ENCODE measurements at regions not wholly inside any gene's neighbourhood (a gene's known extent, or its start where the extent isn't known, plus 50 kb on each side); places are given as distances from the start of the nearest gene placed in this dataset.
"Not testable (repeated sequence)": the region's sequence is repeated elsewhere in the genome, so short reads cannot be mapped to it uniquely, and the experiment has no call there.

DNA sequence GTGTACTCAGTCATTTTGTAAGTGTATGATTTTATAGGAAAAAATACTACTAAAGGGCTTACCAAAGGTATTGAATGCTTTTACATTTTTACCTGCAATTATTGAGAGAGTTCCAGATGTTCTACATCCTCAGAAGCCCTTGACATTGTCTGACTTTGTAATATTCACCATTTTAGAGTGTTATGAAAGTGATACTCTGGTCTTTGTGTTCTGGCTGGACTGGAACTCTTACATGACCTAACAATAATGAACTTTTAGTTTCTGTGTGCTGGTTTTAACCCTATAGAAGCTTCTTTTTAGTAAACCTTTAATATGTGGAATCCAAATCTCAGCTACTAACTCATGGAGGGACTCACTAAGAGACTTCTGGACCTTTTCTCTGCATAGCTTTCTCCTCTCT lies 478.8 kb upstream of the SPANXN1 start:
- no peaks in the 10 kb centered on the region for H3K4me1 ChIP-seq
- H3K36me3 ChIP-seq: no peaks in the 10 kb centered on the region
- no peak for DNase-seq
- no peaks in the 10 kb centered on the region for H3K27me3 ChIP-seq
- no peaks in the 10 kb centered on the region for H3K9me3 ChIP-seq
- no peak overlapping the region for H3K27ac ChIP-seq
- H3K4me3 ChIP-seq: no peak overlapping the region
- TF ChIP-seq, protein P1, sequence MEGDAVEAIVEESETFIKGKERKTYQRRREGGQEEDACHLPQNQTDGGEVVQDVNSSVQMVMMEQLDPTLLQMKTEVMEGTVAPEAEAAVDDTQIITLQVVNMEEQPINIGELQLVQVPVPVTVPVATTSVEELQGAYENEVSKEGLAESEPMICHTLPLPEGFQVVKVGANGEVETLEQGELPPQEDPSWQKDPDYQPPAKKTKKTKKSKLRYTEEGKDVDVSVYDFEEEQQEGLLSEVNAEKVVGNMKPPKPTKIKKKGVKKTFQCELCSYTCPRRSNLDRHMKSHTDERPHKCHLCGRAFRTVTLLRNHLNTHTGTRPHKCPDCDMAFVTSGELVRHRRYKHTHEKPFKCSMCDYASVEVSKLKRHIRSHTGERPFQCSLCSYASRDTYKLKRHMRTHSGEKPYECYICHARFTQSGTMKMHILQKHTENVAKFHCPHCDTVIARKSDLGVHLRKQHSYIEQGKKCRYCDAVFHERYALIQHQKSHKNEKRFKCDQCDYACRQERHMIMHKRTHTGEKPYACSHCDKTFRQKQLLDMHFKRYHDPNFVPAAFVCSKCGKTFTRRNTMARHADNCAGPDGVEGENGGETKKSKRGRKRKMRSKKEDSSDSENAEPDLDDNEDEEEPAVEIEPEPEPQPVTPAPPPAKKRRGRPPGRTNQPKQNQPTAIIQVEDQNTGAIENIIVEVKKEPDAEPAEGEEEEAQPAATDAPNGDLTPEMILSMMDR (IDR thresholded peaks at IDR 0.05): no peak
- TF ChIP-seq POLR2A (IDR thresholded peaks at IDR 0.05): no peak
- intact Hi-C loops (cut with DNase I): no loop called here

DNA sequence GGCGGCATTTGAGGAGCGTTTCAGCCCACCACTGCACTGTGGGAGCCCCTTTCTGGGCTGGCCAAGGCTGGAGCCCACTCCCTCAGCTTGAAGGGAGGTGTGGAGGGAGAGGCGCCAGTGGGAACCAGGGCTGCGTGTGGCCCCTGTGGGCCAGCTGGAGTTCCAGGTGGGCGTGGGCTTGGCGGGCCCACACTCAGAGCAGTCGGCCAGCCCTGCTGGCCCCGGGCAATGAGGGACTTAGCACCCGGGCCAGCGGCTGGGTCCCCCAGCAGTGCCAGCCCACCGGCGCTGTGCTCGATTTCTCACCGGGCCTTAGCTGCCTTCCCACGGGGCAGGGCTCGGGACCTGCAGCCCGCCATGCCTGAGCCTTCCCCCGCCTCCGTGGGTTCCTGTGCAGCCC lies 463.8 kb upstream of the SPANXN1 start:
- DNase-seq: not testable (repeated sequence)

DNA sequence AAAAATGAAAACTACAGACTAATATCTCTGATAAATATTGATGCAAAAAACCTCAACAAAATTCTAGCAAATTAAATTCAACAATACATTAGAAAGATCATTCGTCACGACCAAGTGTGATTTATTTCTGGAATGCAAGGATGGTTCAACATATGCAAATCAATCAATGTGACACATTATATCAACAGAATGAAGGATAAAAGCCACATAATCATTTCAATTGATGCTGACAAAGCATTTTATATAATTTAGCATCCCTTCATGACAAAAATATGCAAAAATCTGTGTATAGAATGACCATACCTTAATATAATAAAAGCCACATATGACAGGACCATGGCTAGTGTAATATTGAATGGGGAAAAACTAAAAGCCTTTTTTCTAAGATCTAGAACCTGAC lies 457.2 kb upstream of the SPANXN1 start:
- no peak for DNase-seq
- intact Hi-C loops (cut with DNase I): no loop called here
- H3K36me3 ChIP-seq: no peaks in the 10 kb centered on the region
- TF ChIP-seq, protein P1 (IDR thresholded peaks at IDR 0.05): no peak
- TF ChIP-seq POLR2A (IDR thresholded peaks at IDR 0.05): no peak
- H3K4me1 ChIP-seq: no peaks in the 10 kb centered on the region
- no peak overlapping the region for H3K4me3 ChIP-seq
- H3K9me3 ChIP-seq: peaks cover 0 to 21% (median 0%) of the 10 kb centered on the region in 3 donors
- 89 to 100% methylated on average over 2 of the region's 2 CpGs for WGBS, 2 donors
- no peaks in the 10 kb centered on the region for H3K27me3 ChIP-seq
- no peak overlapping the region for H3K27ac ChIP-seq

More for the DNA sequence above, 463.8 kb upstream of the SPANXN1 start:
- H3K4me3 ChIP-seq; H3K36me3 ChIP-seq; intact Hi-C loops (cut with DNase I); H3K27me3 ChIP-seq; H3K4me1 ChIP-seq; H3K27ac ChIP-seq; H3K9me3 ChIP-seq: not testable (repeated sequence)
- WGBS, 2 donors: 92% methylated on average over 2 of the region's 19 CpGs; no CpG with 5 or more reads in 1 of the 2 donors

DNA sequence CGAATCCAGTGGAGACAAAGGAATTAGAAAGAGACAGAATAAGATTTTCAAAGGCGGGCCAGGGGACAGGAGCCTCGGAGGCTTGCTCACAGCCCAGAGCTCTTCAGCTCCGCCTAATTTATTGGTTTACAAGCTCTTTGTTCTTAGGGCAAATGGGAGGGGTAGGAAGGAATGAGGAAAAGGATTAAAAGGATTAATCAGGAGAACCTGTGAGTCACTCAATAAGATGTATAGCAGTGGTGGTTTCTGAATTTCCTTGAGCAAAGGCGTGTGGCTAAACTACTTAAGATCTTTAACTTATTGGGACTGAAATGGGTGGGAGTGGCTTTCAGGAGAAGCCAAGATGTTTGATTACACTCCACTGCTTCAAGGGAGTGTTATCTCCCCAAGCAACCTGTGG lies 456.0 kb upstream of the SPANXN1 start:
- WGBS, 2 donors: 41 to 47% methylated on average over 4 to 5 of the region's 5 CpGs
- no peak for TF ChIP-seq POLR2A (IDR thresholded peaks at IDR 0.05)
- TF ChIP-seq, protein P1 (IDR thresholded peaks at IDR 0.05): no peak
- H3K27me3 ChIP-seq: no peaks in the 10 kb centered on the region
- H3K36me3 ChIP-seq: no peaks in the 10 kb centered on the region
- no peak for DNase-seq
- H3K9me3 ChIP-seq: peaks cover 0 to 21% (median 0%) of the 10 kb centered on the region in 3 donors
- intact Hi-C loops (cut with DNase I): no loop called here
- H3K27ac ChIP-seq: no peak overlapping the region
- no peak overlapping the region for H3K4me3 ChIP-seq
- no peaks in the 10 kb centered on the region for H3K4me1 ChIP-seq

DNA sequence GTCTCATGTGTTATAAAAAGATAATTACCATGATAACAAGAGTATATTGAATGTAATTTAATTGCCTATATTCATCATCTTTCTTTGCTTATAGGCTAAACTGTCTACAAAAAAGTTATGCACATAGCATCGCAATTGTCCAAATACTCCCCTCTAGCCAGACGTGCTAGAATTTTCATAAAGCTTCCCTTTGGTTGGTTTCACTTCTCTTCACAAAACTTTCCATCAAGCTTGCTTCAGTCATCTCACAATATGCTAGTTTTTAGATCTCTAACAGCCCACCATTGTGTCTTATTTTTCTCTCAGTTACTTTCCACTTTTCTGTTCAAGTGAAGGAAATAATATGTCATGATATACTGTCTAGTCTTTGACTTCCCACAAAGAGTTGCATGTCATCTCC lies 448.3 kb upstream of the SPANXN1 start:
- Histone ChIP-seq H3K36me3 (no peaks in the 10 kb centered on the region), H3K4me1 (no peaks in the 10 kb centered on the region), H3K27ac (no peak overlapping the region), H3K27me3 (no peaks in the 10 kb centered on the region), H3K9me3 (no peaks in the 10 kb centered on the region), H3K4me3 (no peak overlapping the region)
- WGBS, 2 donors: 67 to 77% methylated on average over 2 of the region's 2 CpGs
- no peak for DNase-seq
- intact Hi-C loops (cut with DNase I): no loop called here
- TF ChIP-seq, protein P1 (IDR thresholded peaks at IDR 0.05): no peak

DNA sequence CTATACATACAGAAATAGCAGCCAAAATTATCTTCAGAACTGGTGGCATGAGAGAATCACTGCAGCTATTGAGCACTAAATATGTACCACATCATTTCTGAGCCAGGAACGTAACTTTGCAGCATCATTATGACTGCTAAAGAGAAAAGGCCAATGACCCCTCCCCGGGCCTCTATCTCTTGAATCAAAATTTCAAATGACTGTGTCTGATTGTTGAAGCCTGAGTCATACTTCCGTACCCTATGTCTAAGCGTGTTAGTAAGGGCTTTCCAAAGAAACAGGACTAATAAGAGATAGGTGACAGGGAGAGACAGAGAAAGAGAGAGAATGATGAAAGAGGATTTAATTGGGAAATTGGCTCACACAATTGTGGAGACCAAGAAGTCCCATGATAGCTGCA lies 445.5 kb upstream of the SPANXN1 start:
- TF ChIP-seq, protein P1 (IDR thresholded peaks at IDR 0.05): no peak
- TF ChIP-seq POLR2A (IDR thresholded peaks at IDR 0.05): no peak
- 42 to 77% methylated on average over 4 of the region's 4 CpGs for WGBS, 2 donors
- Histone ChIP-seq H3K36me3 (no peaks in the 10 kb centered on the region), H3K9me3 (no peaks in the 10 kb centered on the region), H3K4me1 (no peaks in the 10 kb centered on the region), H3K27me3 (no peaks in the 10 kb centered on the region), H3K27ac (no peak overlapping the region), H3K4me3 (no peak overlapping the region)
- intact Hi-C loops (cut with DNase I): no loop called here
- DNase-seq: no peak
